SK-N-DZ (cell line): ENCODE measurements at regions not wholly inside any gene's neighbourhood (a gene's known extent, or its start where the extent isn't known, plus 50 kb on each side); places are given as distances from the start of the nearest gene placed in this dataset.

Experiments used
- DNase-seq: peaks from one replicate; pipeline ENCODE4 v3.0.0-alpha.2; 2015; ENCODE audit warnings: low spot score

- DNase-seq = no peak
These were observed 649.5 kb downstream of the SLC4A3 start for GRCh38 chr2:220276741-220277444.

GRCh38 chr2:220277445-220277975, 650.1 kb downstream of the SLC4A3 start:
- DNase-seq = no peak

- no peak for DNase-seq
These were observed 650.6 kb downstream of the SLC4A3 start for GRCh38 chr2:220278022-220278421.

- no peak for DNase-seq
These were observed 651.9 kb downstream of the SLC4A3 start for GRCh38 chr2:220279372-220279771.

GRCh38 chr2:220279840-220280239, 652.4 kb downstream of the SLC4A3 start:
- no peak for DNase-seq

GRCh38 chr2:220280736-220281135, 653.3 kb downstream of the SLC4A3 start:
- DNase-seq = no peak

GRCh38 chr2:220281771-220282170, 654.3 kb downstream of the SLC4A3 start:
- no peak for DNase-seq

- no peak for DNase-seq
These were observed 654.8 kb downstream of the SLC4A3 start for GRCh38 chr2:220282236-220282635.

GRCh38 chr2:220293966-220294365, 666.5 kb downstream of the SLC4A3 start:
- no peak for DNase-seq

- no peak for DNase-seq
These were observed 668.7 kb downstream of the SLC4A3 start for GRCh38 chr2:220296174-220296573.

- DNase-seq = no peak
These were observed 669.7 kb downstream of the SLC4A3 start for GRCh38 chr2:220297093-220297492.

GRCh38 chr2:220300806-220301205, 673.4 kb downstream of the SLC4A3 start:
- no peak for DNase-seq

GRCh38 chr2:220302756-220303155, 675.3 kb downstream of the SLC4A3 start:
- DNase-seq = no peak

GRCh38 chr2:220309215-220309614, 681.8 kb downstream of the SLC4A3 start:
- DNase-seq = no peak

- DNase-seq = no peak
These were observed 683.0 kb downstream of the SLC4A3 start for GRCh38 chr2:220310451-220310861.

GRCh38 chr2:220315098-220315823, 687.8 kb downstream of the SLC4A3 start:
- DNase-seq = no peak

GRCh38 chr2:220318037-220318436, 690.6 kb downstream of the SLC4A3 start:
- DNase-seq = no peak

GRCh38 chr2:220318508-220318907, 691.1 kb downstream of the SLC4A3 start:
- no peak for DNase-seq

- DNase-seq = no peak
These were observed 692.9 kb downstream of the SLC4A3 start for GRCh38 chr2:220320326-220320725.

GRCh38 chr2:220332886-220333285, 705.5 kb downstream of the SLC4A3 start:
- DNase-seq = no peak

- no peak for DNase-seq
These were observed 706.8 kb downstream of the SLC4A3 start for GRCh38 chr2:220334210-220334609.

GRCh38 chr2:220334871-220335590, 707.6 kb downstream of the SLC4A3 start:
- no peak for DNase-seq
